ENCODE measurements at regions not wholly inside any gene's neighbourhood (a gene's known extent, or its start where the extent isn't known, plus 50 kb on each side); places are given as distances from the start of the nearest gene placed in this dataset.

- no peak for DNase-seq (ENCODE audit: low spot score)
- no peak for TF ChIP-seq CTCF (IDR thresholded peaks at IDR 0.05; ENCODE audit: extremely low read depth, missing control alignments)
These were observed 203.5 kb downstream of the PPP1R3A start for GRCh38 chr7:113715262-113715661.

- peak; percentile 92 for TF ChIP-seq CTCF (IDR thresholded peaks at IDR 0.05; ENCODE audit: extremely low read depth, missing control alignments)
- DNase-seq (ENCODE audit: low spot score): peak; percentile 53
These were observed 208.3 kb downstream of the PPP1R3A start for GRCh38 chr7:113710310-113711096.

- no peak for TF ChIP-seq CTCF (IDR thresholded peaks at IDR 0.05; ENCODE audit: extremely low read depth, missing control alignments)
- no peak for DNase-seq (ENCODE audit: low spot score)
These were observed 213.4 kb downstream of the PPP1R3A start for GRCh38 chr7:113705439-113705838.

- DNase-seq (ENCODE audit: low spot score): peak; percentile 7
- TF ChIP-seq CTCF (IDR thresholded peaks at IDR 0.05; ENCODE audit: extremely low read depth, missing control alignments): peak; percentile 51
These were observed 220.1 kb downstream of the PPP1R3A start for GRCh38 chr7:113698556-113699220.

- no peak for TF ChIP-seq CTCF (IDR thresholded peaks at IDR 0.05; ENCODE audit: extremely low read depth, missing control alignments)
- no peak for DNase-seq (ENCODE audit: low spot score)
These were observed 224.7 kb downstream of the PPP1R3A start for GRCh38 chr7:113694149-113694548.

GRCh38 chr7:113684165-113684564, 234.6 kb downstream of the PPP1R3A start:
- no peak for TF ChIP-seq CTCF (IDR thresholded peaks at IDR 0.05; ENCODE audit: extremely low read depth, missing control alignments)
- no peak for DNase-seq (ENCODE audit: low spot score)

GRCh38 chr7:113677811-113678210, 241.0 kb downstream of the PPP1R3A start:
- no peak for DNase-seq (ENCODE audit: low spot score)
- TF ChIP-seq CTCF (IDR thresholded peaks at IDR 0.05; ENCODE audit: extremely low read depth, missing control alignments): no peak

All from GM20000 (cell line).